GM21447 (cell line): ENCODE measurements at regions not wholly inside any gene's neighbourhood (a gene's known extent, or its start where the extent isn't known, plus 50 kb on each side); places are given as distances from the start of the nearest gene placed in this dataset.

Source experiments
- ATAC-seq: cut with Tn5 transposase; IDR thresholded peaks from one replicate; pipeline ENCODE4 v1.9.1; 2021; ENCODE audit not compliant: unreplicated experiment

DNA sequence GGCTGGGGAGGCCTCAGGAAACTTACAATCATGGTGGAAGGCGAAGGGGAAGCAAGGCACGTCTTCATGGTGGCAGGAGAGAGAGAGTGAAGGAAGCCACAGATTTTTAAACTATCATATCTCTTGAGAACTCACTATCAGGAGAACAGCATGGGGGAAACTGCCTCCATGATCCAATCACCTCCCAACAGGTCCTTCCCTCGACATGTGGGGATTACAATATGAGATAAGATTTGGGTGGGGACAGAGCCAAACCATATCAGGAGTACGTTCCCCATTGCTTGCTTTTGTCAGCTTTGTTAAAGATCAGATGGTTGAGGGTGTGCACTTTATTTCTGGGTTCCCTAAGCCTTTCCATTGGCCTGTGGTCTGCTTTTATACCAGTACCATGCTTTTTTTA lies 53.7 kb upstream of the E2F8 start:
- ATAC-seq: no peak

DNA sequence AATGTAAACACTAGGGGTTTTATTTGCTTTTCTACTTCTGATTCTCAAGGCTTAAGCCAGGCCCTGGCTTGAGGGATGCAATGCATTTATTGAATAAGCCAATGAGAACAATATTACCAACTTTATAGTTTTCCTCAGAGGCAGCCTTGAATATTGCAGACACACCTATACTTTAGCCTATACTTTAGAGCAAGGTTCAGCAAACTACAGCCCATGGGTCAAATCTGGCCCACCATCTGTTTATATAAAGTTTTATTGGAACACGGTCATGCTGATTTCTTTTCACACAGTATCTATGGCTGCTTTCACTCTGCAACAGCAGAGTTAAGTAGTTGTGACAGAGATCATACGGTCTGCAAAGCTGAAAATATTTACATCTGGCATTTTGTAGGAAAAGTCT lies 50.3 kb upstream of the E2F8 start:
- ATAC-seq: no peak
